Vagina (tissue), 2 donors: ENCODE measurements at regions not wholly inside any gene's neighbourhood (a gene's known extent, or its start where the extent isn't known, plus 50 kb on each side); places are given as distances from the start of the nearest gene placed in this dataset.

Source experiments
- DNase-seq, 2 donors: peaks; one replicate each; pipeline ENCODE4 v3.0.0-alpha.2; 2017; ENCODE audit errors: extremely low spot score in 2 of 2
- H3K27ac ChIP-seq: fragments of 200-600 bp; sonication (generic); one replicate; pipeline ENCODE4 v1.5.1; 2019
- H3K27me3 ChIP-seq: fragments of 200-600 bp; sonication (generic); one replicate; pipeline ENCODE4 v1.5.1; 2019
- H3K36me3 ChIP-seq, 2 donors: fragments of 200-600 bp; sonication (generic); one replicate each; pipeline ENCODE4 v1.5.1; 2017 to 2019
- H3K4me1 ChIP-seq: fragments of 200-600 bp; sonication (generic); one replicate; pipeline ENCODE4 v1.5.1; 2019
- H3K4me3 ChIP-seq, 2 donors: fragments of 200-600 bp; sonication (generic); 1 replicate in 1 of 2; 2 replicates in 1 of 2; pipeline ENCODE4 v1.5.1; 2016 to 2019
- H3K9me3 ChIP-seq: fragments of 200-600 bp; sonication (generic); one replicate; pipeline ENCODE4 v1.5.1; 2019
- CTCF ChIP-seq, 3 experiments: fragments of 450-650 bp in 2 of 3; fragments of 200-600 bp in 1 of 3; sonication (generic) in 1 of 3; IDR thresholded peaks; one replicate each; pipeline ENCODE4 v1.5.1; 2017 to 2019; ENCODE audit warnings: antibody characterized with exemption in 3 of 3, mild to moderate bottlenecking in 2 of 3, moderate library complexity in 2 of 3
- POLR2A ChIP-seq, 2 donors: fragments of 450-650 bp; IDR thresholded peaks; one replicate each; pipeline ENCODE4 v1.6.1; 2017; ENCODE audit warnings: antibody characterized with exemption in 2 of 2, mild to moderate bottlenecking in 2 of 2, moderate library complexity in 2 of 2
- POLR2AphosphoS5 ChIP-seq, 2 donors: sonication (generic); formaldehyde crosslinking; IDR thresholded peaks; one replicate each; pipeline ENCODE4 v1.9.0; 2017; ENCODE audit warnings: antibody characterized with exemption in 2 of 2, mild to moderate bottlenecking in 2 of 2, low read depth in 1 of 2; ENCODE audit not compliant: insufficient read depth in 1 of 2
- intact Hi-C: fragments of 100-400 bp; cut with DNase I; formaldehyde crosslinking; loops from one replicate; pipeline ENCODE4 v1.15.1; 2023

GRCh38 chr5:82594097-82594496 is 315.9 kb upstream of the RPS23 start:
- Histone ChIP-seq H3K4me3 (no peak overlapping the region), H3K36me3 (no peaks in the 10 kb centered on the region), H3K9me3 (no peaks in the 10 kb centered on the region), H3K27me3 (no peaks in the 10 kb centered on the region), H3K27ac (no peak overlapping the region), H3K4me1 (no peaks in the 10 kb centered on the region)
- DNase-seq = no peak
- TF ChIP-seq CTCF (IDR thresholded peaks at IDR 0.05) (no peak), POLR2A (IDR thresholded peaks at IDR 0.05) (no peak), POLR2AphosphoS5 (IDR thresholded peaks at IDR 0.05; ENCODE audit: insufficient read depth in 1 of 2, low read depth in 1 of 2) (no peak)
- intact Hi-C loops = no loop called here

- Histone ChIP-seq H3K4me1 (no peaks in the 10 kb centered on the region), H3K4me3 (no peak overlapping the region), H3K27ac (no peak overlapping the region), H3K9me3 (no peaks in the 10 kb centered on the region), H3K27me3 (no peaks in the 10 kb centered on the region), H3K36me3 (no peaks in the 10 kb centered on the region)
- no peak for DNase-seq
- TF ChIP-seq POLR2AphosphoS5 (IDR thresholded peaks at IDR 0.05; ENCODE audit: insufficient read depth in 1 of 2, low read depth in 1 of 2) (no peak), CTCF (IDR thresholded peaks at IDR 0.05) (no peak), POLR2A (IDR thresholded peaks at IDR 0.05) (no peak)
- intact Hi-C loops = no loop called here
These were observed 315.3 kb upstream of the RPS23 start for GRCh38 chr5:82593481-82593880.

- no peaks in the 10 kb centered on the region for H3K27me3 ChIP-seq
- no peak overlapping the region for H3K4me3 ChIP-seq
- H3K27ac ChIP-seq = no peak overlapping the region
- no peak for TF ChIP-seq POLR2A (IDR thresholded peaks at IDR 0.05)
- no peak for TF ChIP-seq POLR2AphosphoS5 (IDR thresholded peaks at IDR 0.05; ENCODE audit: insufficient read depth in 1 of 2, low read depth in 1 of 2)
- TF ChIP-seq CTCF (IDR thresholded peaks at IDR 0.05) = no peak
- H3K9me3 ChIP-seq = no peaks in the 10 kb centered on the region
- no peaks in the 10 kb centered on the region for H3K36me3 ChIP-seq
- DNase-seq = no peak
- H3K4me1 ChIP-seq = no peaks in the 10 kb centered on the region
- intact Hi-C loops = no loop called here
These were observed 312.9 kb upstream of the RPS23 start for GRCh38 chr5:82591021-82591515.

GRCh38 chr5:82590112-82590511 is 312.0 kb upstream of the RPS23 start:
- Histone ChIP-seq H3K9me3 (no peaks in the 10 kb centered on the region), H3K4me1 (no peaks in the 10 kb centered on the region), H3K27ac (no peak overlapping the region), H3K4me3 (no peak overlapping the region), H3K36me3 (no peaks in the 10 kb centered on the region), H3K27me3 (no peaks in the 10 kb centered on the region)
- intact Hi-C loops = no loop called here
- no peak for DNase-seq
- TF ChIP-seq POLR2A (IDR thresholded peaks at IDR 0.05) (no peak), CTCF (IDR thresholded peaks at IDR 0.05) (no peak), POLR2AphosphoS5 (IDR thresholded peaks at IDR 0.05; ENCODE audit: insufficient read depth in 1 of 2, low read depth in 1 of 2) (no peak)

GRCh38 chr5:82586661-82587310 is 308.6 kb upstream of the RPS23 start:
- H3K4me3 ChIP-seq = no peak overlapping the region

More at GRCh38 chr5:82586661-82587310, 308.6 kb upstream of the RPS23 start:
- TF ChIP-seq CTCF (IDR thresholded peaks at IDR 0.05) (no peak), POLR2A (IDR thresholded peaks at IDR 0.05) (no peak), POLR2AphosphoS5 (IDR thresholded peaks at IDR 0.05; ENCODE audit: insufficient read depth in 1 of 2, low read depth in 1 of 2) (no peak)
- no peaks in the 10 kb centered on the region for H3K27me3 ChIP-seq
- H3K27ac ChIP-seq = no peak overlapping the region
- no peaks in the 10 kb centered on the region for H3K4me1 ChIP-seq
- intact Hi-C loops = no loop called here
- H3K9me3 ChIP-seq = no peaks in the 10 kb centered on the region
- no peak for DNase-seq
- H3K36me3 ChIP-seq = no peaks in the 10 kb centered on the region
